ENCODE measurements at regions not wholly inside any gene's neighbourhood (a gene's known extent, or its start where the extent isn't known, plus 50 kb on each side); places are given as distances from the start of the nearest gene placed in this dataset.

DNA sequence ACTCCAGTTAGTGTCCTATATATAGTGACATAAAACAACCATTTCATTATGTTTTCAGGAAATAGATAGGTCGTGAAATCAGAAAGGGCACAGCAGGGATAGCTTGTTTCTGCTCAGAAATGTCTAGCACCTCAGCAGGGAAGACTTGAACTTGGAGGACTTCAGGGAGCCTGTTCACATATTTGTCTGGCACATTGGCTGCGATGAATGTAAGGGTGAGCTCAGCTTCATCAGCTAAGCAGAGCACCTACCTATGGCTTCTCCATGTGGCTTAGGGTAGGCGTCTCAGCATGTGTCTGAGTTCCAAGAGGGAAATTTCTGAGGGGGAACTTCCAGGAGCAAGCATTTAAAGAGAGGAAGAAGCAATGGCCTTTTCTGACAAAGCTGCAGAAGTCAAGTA is 126.2 kb downstream of the PCDH10 start:
- TF ChIP-seq EZH2 (IDR thresholded peaks at IDR 0.05; ENCODE audit: insufficient read depth, poor library complexity, severe bottlenecking) (no peak), EZH2phosphoT487 (IDR thresholded peaks at IDR 0.05; ENCODE audit: insufficient read depth, low read depth) (no peak)

All from GM23248 (cell line).